ENCODE measurements at regions not wholly inside any gene's neighbourhood (a gene's known extent, or its start where the extent isn't known, plus 50 kb on each side); places are given as distances from the start of the nearest gene placed in this dataset.

DNA sequence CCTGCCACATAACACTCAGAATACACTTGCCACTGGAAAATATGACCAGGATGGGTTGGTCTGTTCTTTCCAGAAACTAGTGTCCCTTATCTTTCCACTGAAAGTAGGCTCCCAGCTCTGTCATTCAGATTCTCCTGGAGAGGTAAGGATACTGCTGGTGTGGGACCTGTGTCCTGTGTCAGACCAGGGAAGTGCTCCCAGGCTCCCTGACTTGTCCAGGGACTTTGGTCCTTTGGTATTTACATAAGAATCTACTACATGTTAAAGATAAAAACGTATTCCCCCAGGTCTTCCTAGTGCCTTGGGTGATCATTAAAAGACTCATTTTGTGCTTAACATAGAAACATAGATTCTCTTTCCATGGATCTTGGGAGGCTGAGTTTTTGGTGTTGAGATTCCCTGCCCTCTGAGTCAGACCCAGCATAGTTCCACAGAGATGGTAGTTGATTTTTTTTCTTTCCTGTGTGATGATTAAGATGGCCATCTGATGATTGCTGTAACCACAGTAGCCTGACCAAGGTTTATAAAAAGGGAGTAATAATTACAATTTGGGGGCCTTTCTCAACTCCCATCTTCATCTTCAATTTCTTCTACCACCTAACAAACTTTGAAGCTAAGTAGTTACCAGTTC lies 159.8 kb upstream of the JADE1 start:
- no peaks in the 10 kb centered on the region for H3K4me1 ChIP-seq (ENCODE audit: control insufficient read depth in 2 of 2, insufficient read depth in 2 of 2, low read length in 2 of 2)
- ChIA-PET CTCF (no interaction called here), POLR2A (no interaction called here)
- no peak overlapping the region for H3K27ac ChIP-seq (ENCODE audit: low read length in 2 of 2)
- no CpG with 5 or more reads among the region's 1 CpG for WGBS (ENCODE audit: insufficient coverage)
- H3K79me2 ChIP-seq (ENCODE audit: control insufficient read depth, insufficient read depth, low read length): no peaks in the 10 kb centered on the region
- ATAC-seq (ENCODE audit: low read depth): no peak
- no peak overlapping the region for H3K9ac ChIP-seq (ENCODE audit: low read length)
- no peak overlapping the region for H2AFZ ChIP-seq (ENCODE audit: insufficient read depth, low read depth, low read length, poor library complexity, severe bottlenecking)
- no peaks in the 10 kb centered on the region for H3K36me3 ChIP-seq (replicated peaks in 1 of 2; ENCODE audit: control extremely low read depth in 1 of 2, control insufficient read depth in 1 of 2, extremely low read depth in 1 of 2, insufficient read depth in 2 of 2, low read length in 1 of 2)
- no peak overlapping the region for H3K4me3 Mint-ChIP-seq
- H3K9me3 ChIP-seq (ENCODE audit: control extremely low read depth in 1 of 3, control insufficient read depth in 2 of 3, insufficient read depth in 1 of 3, low read length in 2 of 3): peaks cover 0 to 6% (median 3%) of the 10 kb centered on the region in 3 donors
- intact Hi-C loops (cut with micrococcal nuclease): no loop called here
- no peak for DNase-seq
- peaks cover 5% of the 10 kb centered on the region for H3K9me3 Mint-ChIP-seq (ENCODE audit: insufficient read depth)
- H3K27ac Mint-ChIP-seq: no peak overlapping the region
- peaks cover 6% of the 10 kb centered on the region for H3K27me3 Mint-ChIP-seq
- no peaks in the 10 kb centered on the region for H3K4me1 Mint-ChIP-seq
- peaks cover 0 to 2% (median 0%) of the 10 kb centered on the region in 4 experiments for H3K27me3 ChIP-seq (replicated peaks in 1 of 4; ENCODE audit: control extremely low read depth in 1 of 4, control insufficient read depth in 3 of 4, insufficient read depth in 4 of 4, low read length in 3 of 4)
- no peaks in the 10 kb centered on the region for H4K20me1 ChIP-seq (ENCODE audit: control insufficient read depth, insufficient read depth, low read length, poor library complexity, severe bottlenecking)
- H3K4me3 ChIP-seq (ENCODE audit: control extremely low read depth in 1 of 5, extremely low read depth in 1 of 5, insufficient read depth in 1 of 5, low read depth in 2 of 5, low read length in 4 of 5): no peak overlapping the region
- no peak overlapping the region for H3K4me2 ChIP-seq (replicated peaks; ENCODE audit: low read depth, low read length, poor library complexity, severe bottlenecking)
- no peak for TF ChIP-seq EZH2 (IDR thresholded peaks at IDR 0.05; ENCODE audit: borderline replicate concordance, insufficient read depth, low read depth, low read length, poor library complexity, severe bottlenecking)
- TF ChIP-seq, protein P1, sequence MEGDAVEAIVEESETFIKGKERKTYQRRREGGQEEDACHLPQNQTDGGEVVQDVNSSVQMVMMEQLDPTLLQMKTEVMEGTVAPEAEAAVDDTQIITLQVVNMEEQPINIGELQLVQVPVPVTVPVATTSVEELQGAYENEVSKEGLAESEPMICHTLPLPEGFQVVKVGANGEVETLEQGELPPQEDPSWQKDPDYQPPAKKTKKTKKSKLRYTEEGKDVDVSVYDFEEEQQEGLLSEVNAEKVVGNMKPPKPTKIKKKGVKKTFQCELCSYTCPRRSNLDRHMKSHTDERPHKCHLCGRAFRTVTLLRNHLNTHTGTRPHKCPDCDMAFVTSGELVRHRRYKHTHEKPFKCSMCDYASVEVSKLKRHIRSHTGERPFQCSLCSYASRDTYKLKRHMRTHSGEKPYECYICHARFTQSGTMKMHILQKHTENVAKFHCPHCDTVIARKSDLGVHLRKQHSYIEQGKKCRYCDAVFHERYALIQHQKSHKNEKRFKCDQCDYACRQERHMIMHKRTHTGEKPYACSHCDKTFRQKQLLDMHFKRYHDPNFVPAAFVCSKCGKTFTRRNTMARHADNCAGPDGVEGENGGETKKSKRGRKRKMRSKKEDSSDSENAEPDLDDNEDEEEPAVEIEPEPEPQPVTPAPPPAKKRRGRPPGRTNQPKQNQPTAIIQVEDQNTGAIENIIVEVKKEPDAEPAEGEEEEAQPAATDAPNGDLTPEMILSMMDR (IDR thresholded peaks at IDR 0.05): no peak

DNA sequence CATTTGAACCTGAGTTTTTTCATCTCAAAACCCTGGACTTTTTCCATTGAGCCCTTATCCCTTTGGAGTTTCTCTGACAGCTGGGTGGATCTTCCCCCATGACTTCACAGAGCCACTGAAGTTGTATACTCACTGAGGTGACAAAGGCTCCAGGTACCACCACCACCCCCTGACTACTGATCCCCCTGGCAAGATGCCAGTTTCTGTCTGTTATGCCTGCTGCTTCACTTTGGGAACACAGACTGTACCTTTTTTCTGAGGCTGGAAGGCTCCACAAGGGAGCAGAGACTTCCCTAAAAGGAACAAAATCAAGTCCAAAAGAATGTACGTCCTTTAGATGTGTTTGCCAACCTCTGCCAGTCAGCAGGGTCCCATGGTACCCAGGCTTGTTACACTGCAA lies 160.3 kb upstream of the JADE1 start:
- 82% methylated on average over 1 of the region's 1 CpG for WGBS (ENCODE audit: insufficient coverage)
- no peaks in the 10 kb centered on the region for H3K4me1 Mint-ChIP-seq
- Histone ChIP-seq H3K4me2 (replicated peaks; ENCODE audit: low read depth, low read length, poor library complexity, severe bottlenecking) (no peak overlapping the region), H3K79me2 (ENCODE audit: control insufficient read depth, insufficient read depth, low read length) (no peaks in the 10 kb centered on the region), H3K4me1 (ENCODE audit: control insufficient read depth in 2 of 2, insufficient read depth in 2 of 2, low read length in 2 of 2) (no peaks in the 10 kb centered on the region), H2AFZ (ENCODE audit: insufficient read depth, low read depth, low read length, poor library complexity, severe bottlenecking) (no peak overlapping the region), H4K20me1 (ENCODE audit: control insufficient read depth, insufficient read depth, low read length, poor library complexity, severe bottlenecking) (no peaks in the 10 kb centered on the region), H3K27ac (ENCODE audit: low read length in 2 of 2) (no peak overlapping the region), H3K36me3 (replicated peaks in 1 of 2; ENCODE audit: control extremely low read depth in 1 of 2, control insufficient read depth in 1 of 2, extremely low read depth in 1 of 2, insufficient read depth in 2 of 2, low read length in 1 of 2) (no peaks in the 10 kb centered on the region), H3K9me3 (ENCODE audit: control extremely low read depth in 1 of 3, control insufficient read depth in 2 of 3, insufficient read depth in 1 of 3, low read length in 2 of 3) (peaks cover 0 to 1% (median 0%) of the 10 kb centered on the region in 3 donors), H3K27me3 (replicated peaks in 1 of 4; ENCODE audit: control extremely low read depth in 1 of 4, control insufficient read depth in 3 of 4, insufficient read depth in 4 of 4, low read length in 3 of 4) (peaks cover 0 to 2% (median 0%) of the 10 kb centered on the region in 4 experiments), H3K4me3 (ENCODE audit: control extremely low read depth in 1 of 5, extremely low read depth in 1 of 5, insufficient read depth in 1 of 5, low read depth in 2 of 5, low read length in 4 of 5) (no peak overlapping the region), H3K9ac (ENCODE audit: low read length) (no peak overlapping the region)
- TF ChIP-seq, protein P1 (IDR thresholded peaks at IDR 0.05): no peak
- no peak for TF ChIP-seq EZH2 (IDR thresholded peaks at IDR 0.05; ENCODE audit: borderline replicate concordance, insufficient read depth, low read depth, low read length, poor library complexity, severe bottlenecking)
- ATAC-seq (ENCODE audit: low read depth) (no peak), DNase-seq (no peak)
- intact Hi-C loops (cut with micrococcal nuclease): no loop called here
- POLR2A ChIA-PET: no interaction called here
- H3K27ac Mint-ChIP-seq: no peak overlapping the region
- no peak overlapping the region for H3K4me3 Mint-ChIP-seq
- CTCF ChIA-PET: no interaction called here
- H3K9me3 Mint-ChIP-seq (ENCODE audit: insufficient read depth): peaks cover 4% of the 10 kb centered on the region
- H3K27me3 Mint-ChIP-seq: peaks cover 6% of the 10 kb centered on the region
